GM21717 (cell line): ENCODE measurements at regions not wholly inside any gene's neighbourhood (a gene's known extent, or its start where the extent isn't known, plus 50 kb on each side); places are given as distances from the start of the nearest gene placed in this dataset.

Experiments used
- ATAC-seq: cut with Tn5 transposase; IDR thresholded peaks from one replicate; pipeline ENCODE4 v1.9.1; 2021; ENCODE audit warnings: mild to moderate bottlenecking, moderate library complexity; ENCODE audit not compliant: unreplicated experiment

- peak; percentile 32 for ATAC-seq
These were observed 63.2 kb upstream of the MAPRE2 start for GRCh38 chr18:34977838-34978532.

DNA sequence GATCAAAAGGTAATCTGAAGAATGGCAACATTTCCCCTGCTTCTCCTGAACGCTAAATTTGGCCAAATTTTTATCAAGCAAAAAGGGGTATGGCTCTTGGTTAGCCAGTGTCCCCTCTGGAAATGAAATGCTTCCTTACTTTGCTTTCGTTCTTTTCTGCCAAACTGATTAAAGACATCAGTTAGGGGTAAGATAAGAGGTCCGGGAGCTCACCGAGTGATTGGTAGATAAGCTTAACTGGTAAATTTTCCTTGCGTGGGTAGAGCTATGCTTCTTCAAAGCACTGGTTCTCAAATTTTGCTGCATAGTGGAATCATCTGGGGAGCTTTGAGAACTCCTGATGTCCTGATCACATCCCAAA, 62.7 kb upstream of the MAPRE2 start:
- no peak for ATAC-seq

- ATAC-seq: peak; percentile 43
These were observed 62.1 kb upstream of the MAPRE2 start for GRCh38 chr18:34978953-34979608.

GRCh38 chr18:34981487-34981886, 59.7 kb upstream of the MAPRE2 start:
- no peak for ATAC-seq

- no peak for ATAC-seq
These were observed 55.2 kb upstream of the MAPRE2 start for GRCh38 chr18:34985963-34986362.

DNA sequence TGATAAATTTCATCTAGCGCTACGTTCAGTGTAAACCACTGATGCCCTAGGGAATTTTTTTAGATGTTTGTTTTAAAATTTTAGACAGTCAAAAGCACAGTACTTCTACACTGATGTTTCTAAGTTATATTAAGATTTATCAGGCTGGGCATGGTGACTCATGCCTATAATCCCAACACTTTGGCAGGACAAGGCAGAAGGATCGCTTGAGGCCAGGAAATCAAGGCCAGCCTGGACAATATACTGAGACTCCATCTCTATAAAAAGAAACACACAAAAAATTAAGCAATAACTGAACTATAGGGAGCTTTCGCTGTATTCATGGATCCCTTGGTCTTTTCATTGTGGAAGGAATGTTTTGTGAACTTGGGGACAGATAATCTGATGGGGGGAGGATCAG, 50.6 kb upstream of the MAPRE2 start:
- ATAC-seq: no peak

GRCh38 chr18:34991152-34991551, 50.1 kb upstream of the MAPRE2 start:
- no peak for ATAC-seq
